ENCODE measurements at regions not wholly inside any gene's neighbourhood (a gene's known extent, or its start where the extent isn't known, plus 50 kb on each side); places are given as distances from the start of the nearest gene placed in this dataset.

DNA sequence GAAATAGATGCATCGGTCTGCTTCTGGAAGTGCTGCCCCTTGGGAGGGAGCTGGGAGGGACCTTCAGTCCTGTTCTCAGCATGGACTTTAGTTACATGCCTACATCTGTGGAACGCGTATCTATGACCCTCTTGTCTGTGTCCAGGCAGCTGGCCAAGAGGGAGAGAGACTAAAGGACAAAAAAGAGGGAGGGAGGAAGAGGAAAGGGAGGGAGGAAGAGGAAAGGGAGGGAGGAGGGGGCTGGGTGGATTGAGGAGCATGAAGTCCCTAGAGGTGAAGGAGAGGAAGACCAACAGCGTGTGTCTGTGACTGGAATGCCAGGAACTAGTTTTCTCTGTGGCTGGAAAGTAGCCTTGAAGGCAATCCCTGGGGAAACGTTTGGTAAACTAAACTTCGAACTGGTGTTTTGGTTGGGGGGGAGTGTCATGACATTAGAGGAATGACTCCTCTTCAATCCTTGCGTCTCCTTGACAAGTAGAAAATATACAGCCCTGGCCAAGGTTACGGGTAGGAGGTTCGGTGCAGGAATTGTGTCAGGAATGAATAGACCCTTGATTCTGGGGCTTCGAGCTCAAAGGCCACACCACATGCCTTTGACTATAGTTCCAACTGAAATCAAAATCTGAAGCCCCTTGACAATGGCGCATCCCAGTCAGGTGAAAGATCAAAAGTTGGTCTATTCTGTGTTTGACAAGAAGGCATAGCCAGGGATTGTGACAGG, 52.0 kb upstream of the PLEKHG1 start:
- WGBS: 74% methylated on average over 11 of the region's 11 CpGs
- intact Hi-C loops (cut with DNase I): no loop called here
- H3K9me3 ChIP-seq: no peaks in the 10 kb centered on the region
- H3K36me3 ChIP-seq: no peaks in the 10 kb centered on the region
- H3K27ac ChIP-seq (replicated peaks in 1 of 4): no peak overlapping the region
- peak; percentile 90 for DNase-seq (ENCODE audit: extremely low spot score)
- no peak overlapping the region for H3K4me3 ChIP-seq
- H3K27me3 ChIP-seq: no peaks in the 10 kb centered on the region
- TF ChIP-seq, protein P1, sequence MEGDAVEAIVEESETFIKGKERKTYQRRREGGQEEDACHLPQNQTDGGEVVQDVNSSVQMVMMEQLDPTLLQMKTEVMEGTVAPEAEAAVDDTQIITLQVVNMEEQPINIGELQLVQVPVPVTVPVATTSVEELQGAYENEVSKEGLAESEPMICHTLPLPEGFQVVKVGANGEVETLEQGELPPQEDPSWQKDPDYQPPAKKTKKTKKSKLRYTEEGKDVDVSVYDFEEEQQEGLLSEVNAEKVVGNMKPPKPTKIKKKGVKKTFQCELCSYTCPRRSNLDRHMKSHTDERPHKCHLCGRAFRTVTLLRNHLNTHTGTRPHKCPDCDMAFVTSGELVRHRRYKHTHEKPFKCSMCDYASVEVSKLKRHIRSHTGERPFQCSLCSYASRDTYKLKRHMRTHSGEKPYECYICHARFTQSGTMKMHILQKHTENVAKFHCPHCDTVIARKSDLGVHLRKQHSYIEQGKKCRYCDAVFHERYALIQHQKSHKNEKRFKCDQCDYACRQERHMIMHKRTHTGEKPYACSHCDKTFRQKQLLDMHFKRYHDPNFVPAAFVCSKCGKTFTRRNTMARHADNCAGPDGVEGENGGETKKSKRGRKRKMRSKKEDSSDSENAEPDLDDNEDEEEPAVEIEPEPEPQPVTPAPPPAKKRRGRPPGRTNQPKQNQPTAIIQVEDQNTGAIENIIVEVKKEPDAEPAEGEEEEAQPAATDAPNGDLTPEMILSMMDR (IDR thresholded peaks at IDR 0.05): no peak
- TF ChIP-seq POLR2AphosphoS5 (IDR thresholded peaks at IDR 0.05) (no peak), EP300 (IDR thresholded peaks at IDR 0.05) (no peak), POLR2A (IDR thresholded peaks at IDR 0.05; ENCODE audit: low read depth) (no peak)
- peaks cover 4 to 14% (median 7%) of the 10 kb centered on the region in 4 donors for H3K4me1 ChIP-seq

DNA sequence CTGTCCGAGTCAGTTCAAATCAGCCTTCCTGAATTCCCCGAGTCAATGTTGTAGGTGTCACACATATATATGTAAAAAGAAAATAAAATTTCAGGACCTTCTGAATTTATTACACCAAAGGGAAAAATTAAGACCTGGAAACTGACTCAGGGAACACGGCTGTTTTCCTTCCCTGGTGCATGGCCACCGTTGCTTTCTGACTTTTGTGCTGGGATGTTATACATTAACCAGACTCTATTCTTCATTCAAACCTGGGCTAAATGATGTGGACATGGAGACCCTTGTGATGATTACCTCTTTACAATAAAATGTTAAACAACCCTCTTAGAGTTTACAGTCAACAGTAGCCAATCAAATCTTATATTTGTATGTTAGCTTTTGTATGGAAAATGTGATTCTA, 51.4 kb upstream of the PLEKHG1 start:
- Histone ChIP-seq H3K36me3 (no peaks in the 10 kb centered on the region), H3K27me3 (no peaks in the 10 kb centered on the region), H3K27ac (replicated peaks in 1 of 4) (no peak overlapping the region), H3K4me1 (peaks cover 4 to 14% (median 7%) of the 10 kb centered on the region in 4 donors), H3K9me3 (no peaks in the 10 kb centered on the region), H3K4me3 (no peak overlapping the region)
- TF ChIP-seq POLR2A (IDR thresholded peaks at IDR 0.05; ENCODE audit: low read depth) (no peak), EP300 (IDR thresholded peaks at IDR 0.05) (no peak), POLR2AphosphoS5 (IDR thresholded peaks at IDR 0.05) (no peak)
- TF ChIP-seq, protein P1 (IDR thresholded peaks at IDR 0.05): no peak
- intact Hi-C loops (cut with DNase I): no loop called here
- WGBS: 92% methylated on average over 4 of the region's 4 CpGs
- DNase-seq (ENCODE audit: extremely low spot score): no peak

DNA sequence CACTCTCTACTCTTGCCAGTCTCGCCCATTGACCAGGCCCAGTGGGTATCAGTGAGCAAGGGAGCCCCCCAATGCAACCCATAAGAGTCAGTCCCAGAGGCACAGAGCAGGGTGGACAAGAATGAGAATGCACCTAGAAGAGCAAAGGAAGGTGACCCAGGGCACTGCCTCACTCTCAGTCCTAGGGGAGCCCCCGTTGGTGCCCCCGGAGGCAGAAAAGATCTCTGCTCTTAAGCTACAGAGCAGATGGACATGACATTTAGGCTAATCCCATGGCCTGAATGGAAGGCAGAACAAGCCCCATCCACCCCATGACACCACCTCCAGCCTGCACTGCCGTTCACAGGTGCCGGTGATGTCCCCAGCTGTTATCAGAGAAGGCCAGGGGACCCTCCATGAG, 50.7 kb upstream of the PLEKHG1 start:
- WGBS: 91% methylated on average over 4 of the region's 5 CpGs
- H3K36me3 ChIP-seq: no peaks in the 10 kb centered on the region
- no peaks in the 10 kb centered on the region for H3K27me3 ChIP-seq
- no peak overlapping the region for H3K27ac ChIP-seq (replicated peaks in 1 of 4)
- no peak overlapping the region for H3K4me3 ChIP-seq
- no peaks in the 10 kb centered on the region for H3K9me3 ChIP-seq
- intact Hi-C loops (cut with DNase I): no loop called here
- peaks cover 4 to 14% (median 7%) of the 10 kb centered on the region in 4 donors for H3K4me1 ChIP-seq
- TF ChIP-seq POLR2A (IDR thresholded peaks at IDR 0.05; ENCODE audit: low read depth): no peak
- TF ChIP-seq EP300 (IDR thresholded peaks at IDR 0.05): no peak
- TF ChIP-seq POLR2AphosphoS5 (IDR thresholded peaks at IDR 0.05): no peak
- TF ChIP-seq, protein P1 (IDR thresholded peaks at IDR 0.05): no peak
- DNase-seq (ENCODE audit: extremely low spot score): peak; percentile 90

DNA sequence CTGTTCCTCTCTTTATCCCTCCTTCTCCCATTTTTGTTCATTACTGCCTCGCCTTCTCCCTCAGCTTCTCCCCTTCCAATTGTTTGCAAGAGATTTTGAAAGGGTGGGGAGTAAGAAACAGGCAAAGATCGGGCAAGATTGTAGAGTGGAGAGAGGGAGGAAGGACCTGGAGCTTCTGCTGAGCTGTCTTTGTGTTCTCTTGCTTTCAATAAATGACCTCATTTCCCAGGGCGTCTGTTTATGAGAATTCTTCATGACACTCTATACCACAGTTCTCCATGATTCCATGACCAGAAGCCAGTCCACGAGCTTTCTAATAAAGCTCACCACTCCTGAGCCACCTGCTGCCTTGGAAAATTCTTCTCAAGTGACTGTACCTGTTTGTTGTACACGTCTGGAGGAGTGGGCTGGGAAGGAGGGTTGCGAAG, 50.0 kb upstream of the PLEKHG1 start:
- TF ChIP-seq POLR2AphosphoS5 (IDR thresholded peaks at IDR 0.05) (no peak), EP300 (IDR thresholded peaks at IDR 0.05) (no peak), POLR2A (IDR thresholded peaks at IDR 0.05; ENCODE audit: low read depth) (no peak)
- TF ChIP-seq, protein P1 (IDR thresholded peaks at IDR 0.05): no peak
- Histone ChIP-seq H3K27ac (replicated peaks in 1 of 4) (no peak overlapping the region), H3K4me1 (peaks cover 4 to 14% (median 7%) of the 10 kb centered on the region in 4 donors), H3K4me3 (no peak overlapping the region), H3K27me3 (no peaks in the 10 kb centered on the region), H3K36me3 (no peaks in the 10 kb centered on the region), H3K9me3 (no peaks in the 10 kb centered on the region)
- DNase-seq (ENCODE audit: extremely low spot score): no peak
- intact Hi-C loops (cut with DNase I): no loop called here
- 77% methylated on average over 6 of the region's 6 CpGs for WGBS

All from esophagus muscularis mucosa (tissue), 4 donors.